OCI-LY1 (cell line): ENCODE measurements at regions not wholly inside any gene's neighbourhood (a gene's known extent, or its start where the extent isn't known, plus 50 kb on each side); places are given as distances from the start of the nearest gene placed in this dataset.

Experiments
- CTCF ChIP-seq: fragments of 200-600 bp; sonication (generic), shearing (Covaris generic); IDR thresholded peaks from 2 replicates; pipeline ENCODE4 v1.5.1; 2017; ENCODE audit warnings: mild to moderate bottlenecking, antibody characterized with exemption, low read length, moderate library complexity, mixed read lengths
- EZH2 ChIP-seq: fragments of 200-600 bp; sonication (generic), shearing (Covaris generic); IDR thresholded peaks from 2 replicates; pipeline ENCODE4 v1.8.0; 2017; ENCODE audit warnings: borderline replicate concordance, mixed run types, mild to moderate bottlenecking, antibody characterized with exemption, low read length, moderate library complexity, mixed read lengths

GRCh38 chr6:137303441-137303840 is 84.3 kb upstream of the IFNGR1 start:
- TF ChIP-seq CTCF (no peak), EZH2 (no peak)
